Psoas muscle (tissue), 7 donors: ENCODE measurements at regions not wholly inside any gene's neighbourhood (a gene's known extent, or its start where the extent isn't known, plus 50 kb on each side); places are given as distances from the start of the nearest gene placed in this dataset.

Experiments used
- ATAC-seq, 4 donors: fragments of 200-7000 bp; cut with Tn5 transposase; one replicate each; pipeline ENCODE4 v1.9.1; 2020; ENCODE audit warnings: moderate library complexity in 3 of 4, mild to moderate bottlenecking in 2 of 4
- DNase-seq, 2 donors: peaks; one replicate each; pipeline ENCODE4 v3.0.0-alpha.2; 2020
- H3K27ac ChIP-seq: fragments of 200-600 bp; one replicate; pipeline ENCODE4 v1.8.0; 2022
- H3K27me3 ChIP-seq, 3 donors: fragments of 200-600 bp in 1 of 3; one replicate each; pipeline versions ENCODE4 v1.6.1 to v1.8.0; 2013 to 2022; ENCODE audit warnings: low read length in 2 of 3, mild to moderate bottlenecking in 2 of 3, moderate library complexity in 1 of 3; ENCODE audit not compliant: insufficient read depth in 3 of 3
- H3K36me3 ChIP-seq, 2 donors: fragments of 200-600 bp in 1 of 2; one replicate each; pipeline versions ENCODE4 v1.6.1 to v1.8.0; 2013 to 2022; ENCODE audit warnings: low read depth in 1 of 2, mild to moderate bottlenecking in 1 of 2, moderate library complexity in 1 of 2; ENCODE audit not compliant: insufficient read depth in 1 of 2
- H3K4me1 ChIP-seq: fragments of 200-600 bp; one replicate; pipeline ENCODE4 v1.8.0; 2022
- H3K4me3 ChIP-seq: fragments of 200-600 bp; one replicate; pipeline ENCODE4 v1.8.0; 2022; ENCODE audit warnings: mild to moderate bottlenecking
- H3K9me3 ChIP-seq: fragments of 200-600 bp; one replicate; pipeline ENCODE4 v1.8.0; 2022
- CTCF ChIP-seq: fragments of 200-600 bp; IDR thresholded peaks from one replicate; pipeline ENCODE4 v1.8.0; 2022; ENCODE audit warnings: antibody characterized with exemption
- WGBS, 3 donors: extraction: QIAGEN DNeasy Blood & Tissue Kit; methylation state at CpG; one replicate each; pipeline versions ENCODE4 v1.1.6 to v1.1.7; 2013; 5-methylcytosine and 5-hydroxymethylcytosine counted together
- intact Hi-C, 2 donors: fragments of 100-400 bp; cut with DNase I; formaldehyde crosslinking; loops; one replicate each; pipeline versions ENCODE4 v1.11.0 to v1.14.2; 2022
- donor health status: healthy with polysubstance abuse.
- donor health status: DM: no; HTN: no; CAD: no; lungs with moderate emphysema.
- donor health status: Bipolar disorder and iron deficiency.
- donor health status: healthy.
- donor health status: DM: yes; HTN: yes; CAD: no.
- donor health status: DM: no; HTN: no; CAD: no.
- donor health status: DM: yes; HTN: yes; CAD: no.

DNA sequence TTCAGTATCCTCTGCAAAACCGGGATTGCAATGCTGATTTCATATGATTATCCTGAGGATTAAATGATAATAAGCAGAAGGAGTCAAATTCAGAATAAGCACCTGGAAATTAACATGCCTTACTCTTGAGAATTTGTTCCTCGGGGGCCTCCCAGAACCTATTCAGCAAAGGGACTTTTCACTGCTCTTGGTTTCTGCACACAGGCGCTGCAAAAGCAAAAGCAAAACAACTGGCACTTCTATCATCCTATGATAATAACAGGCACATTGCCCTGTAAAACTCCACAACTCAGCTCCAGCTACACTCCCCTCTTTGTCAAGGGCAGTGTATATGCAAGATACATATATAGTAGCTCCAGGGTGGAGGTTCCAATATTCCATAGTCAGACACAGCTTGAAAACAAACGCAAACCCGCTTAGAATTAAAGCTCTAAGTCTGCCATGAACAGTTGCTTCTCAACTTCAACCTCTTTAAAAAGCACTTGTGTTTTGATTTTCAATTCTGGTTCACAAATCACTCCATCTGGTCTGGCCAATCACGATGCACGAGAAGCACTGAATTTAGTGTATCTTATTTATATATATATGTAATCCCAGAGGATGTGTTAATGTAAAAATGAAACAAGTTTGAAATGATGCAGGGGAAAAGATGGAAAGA, 119.9 kb upstream of the PTER start:
- Histone ChIP-seq H3K27ac (no peak overlapping the region), H3K4me1 (no peaks in the 10 kb centered on the region), H3K9me3 (no peaks in the 10 kb centered on the region), H3K27me3 (no peaks in the 10 kb centered on the region), H3K36me3 (no peaks in the 10 kb centered on the region), H3K4me3 (no peak overlapping the region)
- TF ChIP-seq CTCF: no peak
- DNase-seq (no peak), ATAC-seq (no peak)
- WGBS, 3 donors: 78 to 84% (median 84%) methylated on average over 7 of the region's 7 CpGs
- intact Hi-C loops: no loop called here

DNA sequence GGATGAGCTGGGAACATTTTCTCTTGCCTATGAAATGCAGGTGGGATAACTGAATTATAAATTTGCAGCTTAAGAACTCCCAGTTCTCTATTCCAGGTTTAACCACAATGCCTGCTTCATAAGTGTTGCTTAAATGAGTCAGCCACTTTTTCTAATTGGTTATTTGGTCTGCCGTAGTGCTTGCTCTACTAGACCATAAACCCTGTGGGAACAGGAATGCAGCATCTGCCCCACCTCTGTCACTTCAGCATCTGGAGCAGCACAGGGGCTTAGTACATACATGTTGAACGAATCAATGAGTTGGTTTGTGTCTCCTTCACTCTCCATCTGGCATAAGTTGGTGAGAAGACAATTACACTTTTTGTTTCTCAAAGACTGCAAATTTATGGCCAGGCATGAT, 95.2 kb upstream of the PTER start:
- WGBS, 3 donors: 40 to 46% (median 40%) methylated on average over 2 of the region's 2 CpGs
- DNase-seq (no peak), ATAC-seq (no peak)
- no peaks in the 10 kb centered on the region for H3K36me3 ChIP-seq
- no peak for TF ChIP-seq CTCF
- H3K9me3 ChIP-seq: no peaks in the 10 kb centered on the region
- H3K4me1 ChIP-seq: no peaks in the 10 kb centered on the region
- intact Hi-C loops: no loop called here
- H3K27ac ChIP-seq: no peak overlapping the region
- no peak overlapping the region for H3K4me3 ChIP-seq
- no peaks in the 10 kb centered on the region for H3K27me3 ChIP-seq

DNA sequence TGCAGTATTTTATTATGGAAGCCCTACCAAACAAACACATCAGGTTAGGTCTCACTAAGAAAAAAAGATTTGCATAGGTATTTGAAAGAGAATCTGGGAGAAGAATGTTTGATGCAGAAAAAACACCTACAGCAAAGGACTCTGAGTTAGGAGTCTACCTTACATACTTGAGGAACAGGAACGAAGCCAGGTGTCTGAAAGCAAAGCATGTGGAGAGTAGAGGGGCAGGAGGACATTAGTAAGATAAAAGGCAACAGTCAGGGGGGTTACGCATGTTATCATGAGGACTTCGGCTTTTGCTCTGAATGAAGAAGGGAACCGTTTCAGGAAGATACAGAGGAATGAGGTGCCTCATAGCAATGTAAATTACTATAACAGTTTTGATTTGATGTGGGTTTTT, 87.9 kb upstream of the PTER start:
- WGBS, 3 donors: 55 to 62% (median 62%) methylated on average over 4 of the region's 4 CpGs
- H3K9me3 ChIP-seq: no peaks in the 10 kb centered on the region
- H3K27me3 ChIP-seq: no peaks in the 10 kb centered on the region
- no peaks in the 10 kb centered on the region for H3K4me1 ChIP-seq
- no peak overlapping the region for H3K27ac ChIP-seq
- H3K4me3 ChIP-seq: no peak overlapping the region
- no peaks in the 10 kb centered on the region for H3K36me3 ChIP-seq
- intact Hi-C loops: no loop called here
- ATAC-seq (no peak), DNase-seq (no peak)
- no peak for TF ChIP-seq CTCF

- 81 to 89% (median 85%) methylated on average over 5 of the region's 5 CpGs for WGBS, 3 donors
- no peaks in the 10 kb centered on the region for H3K9me3 ChIP-seq
- H3K27ac ChIP-seq: no peak overlapping the region
- no peaks in the 10 kb centered on the region for H3K4me1 ChIP-seq
- TF ChIP-seq CTCF: no peak
- no peak overlapping the region for H3K4me3 ChIP-seq
- H3K36me3 ChIP-seq: no peaks in the 10 kb centered on the region
- DNase-seq: no peak
- intact Hi-C loops: no loop called here
- no peak for ATAC-seq
- H3K27me3 ChIP-seq: no peaks in the 10 kb centered on the region
These were observed 84.7 kb upstream of the PTER start for GRCh38 chr10:16352146-16352545.

- DNase-seq (no peak), ATAC-seq (no peak)
- Histone ChIP-seq H3K27me3 (no peaks in the 10 kb centered on the region), H3K36me3 (no peaks in the 10 kb centered on the region), H3K4me3 (no peak overlapping the region), H3K9me3 (no peaks in the 10 kb centered on the region), H3K4me1 (no peaks in the 10 kb centered on the region), H3K27ac (no peak overlapping the region)
- intact Hi-C loops: no loop called here
- TF ChIP-seq CTCF: no peak
- 88 to 99% (median 88%) methylated on average over 3 of the region's 3 CpGs for WGBS, 3 donors
These were observed 76.8 kb upstream of the PTER start for GRCh38 chr10:16360001-16360400.
